ENCODE measurements at regions not wholly inside any gene's neighbourhood (a gene's known extent, or its start where the extent isn't known, plus 50 kb on each side); places are given as distances from the start of the nearest gene placed in this dataset.

DNA sequence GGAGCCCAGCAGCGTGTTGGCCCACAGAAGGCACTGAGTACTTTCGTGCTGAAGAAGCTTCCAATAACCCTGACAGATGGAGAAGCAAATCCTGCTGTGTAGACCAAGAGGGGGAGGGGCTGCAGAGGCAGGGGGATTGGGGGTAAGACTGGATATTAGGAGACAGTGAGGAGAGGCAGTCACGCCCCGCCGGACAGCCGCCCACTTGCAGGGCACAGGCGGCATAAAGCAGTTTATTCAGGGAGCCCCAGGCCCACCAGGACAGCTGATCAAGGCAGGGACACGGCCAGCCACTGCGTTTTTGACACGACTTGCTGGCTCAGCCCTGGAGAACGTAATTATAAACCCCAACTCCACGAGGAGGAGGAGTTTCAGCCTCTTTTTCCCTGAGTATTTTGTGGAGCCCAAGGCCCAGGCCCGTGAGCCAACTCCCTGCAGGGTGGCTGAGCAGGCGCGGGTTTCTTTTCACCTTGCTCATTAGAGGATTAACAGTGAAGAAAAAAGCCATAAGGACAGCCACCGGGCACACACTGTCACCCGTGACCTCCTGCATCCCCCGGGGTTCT, 177.9 kb downstream of the TFAP2C start:
- no peaks in the 10 kb centered on the region for H3K4me1 ChIP-seq (ENCODE audit: control insufficient read depth, insufficient read depth, low read length)
- POLR2A ChIA-PET = no interaction called here
- H3K9me3 ChIP-seq (replicated peaks; ENCODE audit: control insufficient read depth, insufficient read depth, low read length) = no peaks in the 10 kb centered on the region
- no TSS peak for BruUV-seq (replicated peaks)
- in situ Hi-C loops (cut with MboI) (no loop called here), intact Hi-C loops (cut with micrococcal nuclease; ENCODE audit: unreplicated experiment) (no loop called here)
- no peaks in the 10 kb centered on the region for H3K79me2 ChIP-seq (ENCODE audit: control insufficient read depth, insufficient read depth, low read length)
- no peak overlapping the region for H3K4me2 ChIP-seq (ENCODE audit: control insufficient read depth, insufficient read depth)
- WGBS (ENCODE audit: insufficient coverage, insufficient replicate concordance, low lambda C conversion rate, missing lambda C conversion rate) = 13% methylated on average over 18 of the region's 18 CpGs
- no peaks in the 10 kb centered on the region for H3K36me3 ChIP-seq (ENCODE audit: control insufficient read depth in 2 of 2, insufficient read depth in 2 of 2, low read length in 1 of 2)
- SMC1A ChIA-PET (ENCODE audit: uncharacterized antibody, unreplicated experiment) = no interaction called here
- FAIRE-seq = no peak
- TF ChIP-seq ZSCAN29 (IDR thresholded peaks at IDR 0.05) (no peak), CHD1 (IDR thresholded peaks at IDR 0.05; ENCODE audit: low read depth, low read length) (no peak), ATF7 (IDR thresholded peaks at IDR 0.05; ENCODE audit: low read depth) (no peak), ZNF217 (IDR thresholded peaks at IDR 0.05) (no peak), STAT3 (IDR thresholded peaks at IDR 0.05; ENCODE audit: low read depth, low read length) (no peak), MTA3 (IDR thresholded peaks at IDR 0.05; ENCODE audit: borderline replicate concordance, low read length) (no peak), SP1 (IDR thresholded peaks at IDR 0.05; ENCODE audit: low read depth, low read length) (no peak), ZNF274 (IDR thresholded peaks at IDR 0.05; ENCODE audit: insufficient read depth, insufficient read length) (no peak), NR2F1 (conservative IDR thresholded peaks at IDR 0.05) (no peak), NRF1 (conservative IDR thresholded peaks at IDR 0.05; ENCODE audit: low read depth, low read length) (no peak)
- TF ChIP-seq, protein P1, sequence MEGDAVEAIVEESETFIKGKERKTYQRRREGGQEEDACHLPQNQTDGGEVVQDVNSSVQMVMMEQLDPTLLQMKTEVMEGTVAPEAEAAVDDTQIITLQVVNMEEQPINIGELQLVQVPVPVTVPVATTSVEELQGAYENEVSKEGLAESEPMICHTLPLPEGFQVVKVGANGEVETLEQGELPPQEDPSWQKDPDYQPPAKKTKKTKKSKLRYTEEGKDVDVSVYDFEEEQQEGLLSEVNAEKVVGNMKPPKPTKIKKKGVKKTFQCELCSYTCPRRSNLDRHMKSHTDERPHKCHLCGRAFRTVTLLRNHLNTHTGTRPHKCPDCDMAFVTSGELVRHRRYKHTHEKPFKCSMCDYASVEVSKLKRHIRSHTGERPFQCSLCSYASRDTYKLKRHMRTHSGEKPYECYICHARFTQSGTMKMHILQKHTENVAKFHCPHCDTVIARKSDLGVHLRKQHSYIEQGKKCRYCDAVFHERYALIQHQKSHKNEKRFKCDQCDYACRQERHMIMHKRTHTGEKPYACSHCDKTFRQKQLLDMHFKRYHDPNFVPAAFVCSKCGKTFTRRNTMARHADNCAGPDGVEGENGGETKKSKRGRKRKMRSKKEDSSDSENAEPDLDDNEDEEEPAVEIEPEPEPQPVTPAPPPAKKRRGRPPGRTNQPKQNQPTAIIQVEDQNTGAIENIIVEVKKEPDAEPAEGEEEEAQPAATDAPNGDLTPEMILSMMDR (IDR thresholded peaks at IDR 0.05 in 2 of 3, conservative IDR thresholded peaks at IDR 0.05 in 1 of 3; ENCODE audit: control insufficient read depth in 2 of 3, extremely low read depth in 1 of 3, insufficient read depth in 1 of 3, low read depth in 3 of 3, low read length in 3 of 3) = no peak
- TF ChIP-seq, protein P2, sequence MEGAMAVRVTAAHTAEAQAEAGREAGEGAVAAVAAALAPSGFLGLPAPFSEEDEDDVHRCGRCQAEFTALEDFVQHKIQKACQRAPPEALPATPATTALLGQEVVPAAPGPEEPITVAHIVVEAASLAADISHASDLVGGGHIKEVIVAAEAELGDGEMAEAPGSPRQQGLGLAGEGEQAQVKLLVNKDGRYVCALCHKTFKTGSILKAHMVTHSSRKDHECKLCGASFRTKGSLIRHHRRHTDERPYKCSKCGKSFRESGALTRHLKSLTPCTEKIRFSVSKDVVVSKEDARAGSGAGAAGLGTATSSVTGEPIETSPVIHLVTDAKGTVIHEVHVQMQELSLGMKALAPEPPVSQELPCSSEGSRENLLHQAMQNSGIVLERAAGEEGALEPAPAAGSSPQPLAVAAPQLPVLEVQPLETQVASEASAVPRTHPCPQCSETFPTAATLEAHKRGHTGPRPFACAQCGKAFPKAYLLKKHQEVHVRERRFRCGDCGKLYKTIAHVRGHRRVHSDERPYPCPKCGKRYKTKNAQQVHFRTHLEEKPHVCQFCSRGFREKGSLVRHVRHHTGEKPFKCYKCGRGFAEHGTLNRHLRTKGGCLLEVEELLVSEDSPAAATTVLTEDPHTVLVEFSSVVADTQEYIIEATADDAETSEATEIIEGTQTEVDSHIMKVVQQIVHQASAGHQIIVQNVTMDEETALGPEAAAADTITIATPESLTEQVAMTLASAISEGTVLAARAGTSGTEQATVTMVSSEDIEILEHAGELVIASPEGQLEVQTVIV (IDR thresholded peaks at IDR 0.05; ENCODE audit: borderline replicate concordance, partially characterized antibody) = no peak
- TF ChIP-seq, protein P3, sequence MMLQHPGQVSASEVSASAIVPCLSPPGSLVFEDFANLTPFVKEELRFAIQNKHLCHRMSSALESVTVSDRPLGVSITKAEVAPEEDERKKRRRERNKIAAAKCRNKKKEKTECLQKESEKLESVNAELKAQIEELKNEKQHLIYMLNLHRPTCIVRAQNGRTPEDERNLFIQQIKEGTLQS (IDR thresholded peaks at IDR 0.05; ENCODE audit: borderline replicate concordance, extremely low read depth, low read depth, low read length) = no peak
- TF ChIP-seq, protein P4, sequence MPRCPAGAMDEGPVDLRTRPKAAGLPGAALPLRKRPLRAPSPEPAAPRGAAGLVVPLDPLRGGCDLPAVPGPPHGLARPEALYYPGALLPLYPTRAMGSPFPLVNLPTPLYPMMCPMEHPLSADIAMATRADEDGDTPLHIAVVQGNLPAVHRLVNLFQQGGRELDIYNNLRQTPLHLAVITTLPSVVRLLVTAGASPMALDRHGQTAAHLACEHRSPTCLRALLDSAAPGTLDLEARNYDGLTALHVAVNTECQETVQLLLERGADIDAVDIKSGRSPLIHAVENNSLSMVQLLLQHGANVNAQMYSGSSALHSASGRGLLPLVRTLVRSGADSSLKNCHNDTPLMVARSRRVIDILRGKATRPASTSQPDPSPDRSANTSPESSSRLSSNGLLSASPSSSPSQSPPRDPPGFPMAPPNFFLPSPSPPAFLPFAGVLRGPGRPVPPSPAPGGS (IDR thresholded peaks at IDR 0.05; ENCODE audit: borderline replicate concordance, insufficient read depth, low read depth, low read length, poor library complexity, severe bottlenecking) = no peak
- no peak overlapping the region for H3K9ac ChIP-seq (ENCODE audit: control insufficient read depth, insufficient read depth, low read length)
- RAD21 ChIA-PET (ENCODE audit: unreplicated experiment) = no interaction called here
- peaks cover 0 to 4% of the 10 kb centered on the region in 2 experiments; a peak in 2 of 4 replicates for H3K27me3 ChIP-seq (replicated peaks in 1 of 2; ENCODE audit: control insufficient read depth in 2 of 2, insufficient read depth in 2 of 2, low read length in 1 of 2)
- no peaks in the 10 kb centered on the region for H4K20me1 ChIP-seq (ENCODE audit: control insufficient read depth, insufficient read depth)
- no peak overlapping the region for H2AFZ ChIP-seq (ENCODE audit: control insufficient read depth, low read depth, low read length)
- H3K4me3 ChIP-seq = no peak overlapping the region
- DNase-seq (ENCODE audit: low read depth, low spot score) = no peak
- ATAC-seq = no peak
- H3K27ac ChIP-seq (ENCODE audit: control insufficient read depth, insufficient read depth) = no peak overlapping the region
- CTCF ChIA-PET = no interaction called here
